ENCODE measurements at regions not wholly inside any gene's neighbourhood (a gene's known extent, or its start where the extent isn't known, plus 50 kb on each side); places are given as distances from the start of the nearest gene placed in this dataset.

- no peaks in the 10 kb centered on the region for H3K9me3 ChIP-seq (replicated peaks; ENCODE audit: control insufficient read depth, insufficient read depth, low read length)
- no peaks in the 10 kb centered on the region for H3K4me1 ChIP-seq (ENCODE audit: control insufficient read depth, insufficient read depth, low read length)
- DNase-seq (ENCODE audit: low read depth, low spot score): no peak
- WGBS (ENCODE audit: insufficient coverage, insufficient replicate concordance, low lambda C conversion rate, missing lambda C conversion rate): 19% methylated on average over 8 of the region's 8 CpGs
- no peak overlapping the region for H3K27ac ChIP-seq (ENCODE audit: control insufficient read depth, insufficient read depth)
- no peak for FAIRE-seq
- H3K27me3 ChIP-seq (replicated peaks in 1 of 2; ENCODE audit: control insufficient read depth in 2 of 2, insufficient read depth in 2 of 2, low read length in 1 of 2): no peaks in the 10 kb centered on the region
- H4K20me1 ChIP-seq (ENCODE audit: control insufficient read depth, insufficient read depth): no peaks in the 10 kb centered on the region
- H3K4me3 ChIP-seq: no peak overlapping the region
- H3K36me3 ChIP-seq (ENCODE audit: control insufficient read depth in 2 of 2, insufficient read depth in 2 of 2, low read length in 1 of 2): no peaks in the 10 kb centered on the region
- POLR2A ChIA-PET: no interaction called here
- H3K4me2 ChIP-seq (ENCODE audit: control insufficient read depth, insufficient read depth): no peak overlapping the region
- no peaks in the 10 kb centered on the region for H3K79me2 ChIP-seq (ENCODE audit: control insufficient read depth, insufficient read depth, low read length)
- H3K9ac ChIP-seq (ENCODE audit: control insufficient read depth, insufficient read depth, low read length): no peak overlapping the region
- no peak for ATAC-seq
- no peak overlapping the region for H2AFZ ChIP-seq (ENCODE audit: control insufficient read depth, low read depth, low read length)
- intact Hi-C loops (cut with micrococcal nuclease; ENCODE audit: unreplicated experiment): no loop called here
- in situ Hi-C loops (cut with MboI): no loop called here
- BruUV-seq (replicated peaks): no TSS peak
- CTCF ChIA-PET: interaction anchor here (1.8 kb wide), 2 partner anchors 26 to 99 kb away, joined by 5 to 8 read pairs; no protein-coding TSS in a partner anchor
- SMC1A ChIA-PET (ENCODE audit: uncharacterized antibody, unreplicated experiment): no interaction called here
- RAD21 ChIA-PET (ENCODE audit: unreplicated experiment): no interaction called here
- TF ChIP-seq ZNF687 (IDR thresholded peaks at IDR 0.05): no peak
- no peak; the same call in 1 of the 2 replicates for TF ChIP-seq REST (IDR thresholded peaks at IDR 0.05; ENCODE audit: low read depth, low read length)
- TF ChIP-seq FOXM1 (IDR thresholded peaks at IDR 0.05; ENCODE audit: low read depth, low read length): no peak
- TF ChIP-seq BMI1 (IDR thresholded peaks at IDR 0.05; ENCODE audit: borderline replicate concordance): no peak
- TF ChIP-seq PKNOX1 (IDR thresholded peaks at IDR 0.05): no peak
- no peak for TF ChIP-seq NR2F1 (conservative IDR thresholded peaks at IDR 0.05)
- no peak for TF ChIP-seq CUX1 (IDR thresholded peaks at IDR 0.05; ENCODE audit: insufficient replicate concordance, low read depth, low read length)
Measured at GRCh38 chr3:8317661-8318649, 183.7 kb upstream of the LMCD1 start.
